Activated effector memory CD4-positive, alpha-beta T cell treated with anti-CD3 and anti-CD28 coated beads, Interleukin-2, amount 50 U/mL, for 16 hours (primary cell): ENCODE measurements at regions not wholly inside any gene's neighbourhood (a gene's known extent, or its start where the extent isn't known, plus 50 kb on each side); places are given as distances from the start of the nearest gene placed in this dataset.
"Not testable (repeated sequence)": the region's sequence is repeated elsewhere in the genome, so short reads cannot be mapped to it uniquely, and the experiment has no call there.

Experiments used
- DNase-seq: peaks from one replicate; pipeline ENCODE4 v3.0.0-alpha.2; 2020

DNA sequence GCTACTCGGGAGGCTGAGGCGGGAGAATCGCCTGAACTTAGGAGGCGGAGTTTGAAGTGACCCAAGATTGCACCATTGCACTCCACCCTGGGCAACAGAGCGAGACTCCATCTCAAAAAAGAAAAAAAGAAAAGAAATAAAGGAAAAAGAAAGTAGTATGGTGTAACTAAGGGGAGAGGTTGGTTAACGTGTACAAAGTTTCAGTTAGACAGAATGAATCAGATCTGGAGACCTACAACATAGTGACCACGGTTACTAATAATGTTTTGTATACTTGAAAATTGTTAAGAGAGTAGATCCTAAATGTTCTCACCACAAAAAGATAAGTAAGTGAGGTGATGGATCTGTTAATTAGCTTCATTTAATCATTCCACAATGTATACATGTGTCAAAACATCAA lies 1208.8 kb downstream of the VRK1 start:
- DNase-seq: no peak

DNA sequence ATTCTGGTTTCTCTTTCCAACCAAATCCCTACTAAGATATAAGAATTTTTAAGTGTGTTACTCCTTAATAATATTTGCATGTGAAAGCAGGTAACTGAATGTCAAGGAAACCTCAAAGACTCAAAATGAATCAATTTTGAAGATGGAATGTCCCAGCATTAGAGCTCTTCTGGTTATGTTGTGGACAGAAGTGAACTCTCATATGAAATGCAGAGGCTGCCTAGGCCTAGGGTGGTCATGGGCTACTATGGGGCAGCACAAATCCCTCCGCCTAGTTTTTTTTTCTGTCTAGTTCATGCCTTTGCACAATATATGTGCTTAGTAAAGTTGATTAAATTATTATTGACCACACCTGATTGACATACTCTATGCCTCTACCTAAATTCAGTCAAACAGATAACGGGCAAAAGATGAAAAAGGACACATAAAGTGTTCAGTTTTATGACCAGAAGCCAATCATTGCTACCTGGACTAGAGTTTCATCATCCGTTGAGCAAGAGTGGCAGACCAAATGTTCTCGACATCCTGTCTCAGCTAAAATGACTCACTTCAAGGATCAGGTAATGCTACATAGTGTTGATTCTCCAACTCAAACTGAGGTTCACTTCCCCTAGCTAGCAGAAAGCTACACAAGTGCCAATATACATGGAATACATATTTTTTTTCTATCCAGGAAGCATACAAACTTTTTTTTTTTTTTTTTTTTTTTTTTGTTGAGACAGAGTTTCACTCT lies 1211.4 kb downstream of the VRK1 start:
- no peak for DNase-seq

DNA sequence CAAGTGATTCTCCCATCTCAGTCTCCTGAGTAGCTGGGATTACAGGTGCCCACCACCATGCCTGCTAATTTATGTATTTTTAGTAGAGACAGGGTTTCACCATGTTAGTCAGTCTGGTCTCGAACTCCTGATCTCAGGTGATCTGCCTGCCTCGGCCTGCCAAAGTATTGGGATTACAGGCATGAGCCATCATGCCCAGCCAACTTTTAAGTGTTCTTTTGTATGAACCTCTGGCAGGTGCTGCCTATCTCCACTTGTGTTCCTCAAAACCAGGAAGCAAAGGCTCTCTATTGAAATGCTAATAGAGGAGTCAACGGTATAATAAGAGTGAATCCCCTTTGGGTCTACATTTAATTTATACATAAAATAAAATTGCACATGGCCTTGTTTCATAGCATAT lies 1212.0 kb downstream of the VRK1 start:
- DNase-seq: not testable (repeated sequence)

DNA sequence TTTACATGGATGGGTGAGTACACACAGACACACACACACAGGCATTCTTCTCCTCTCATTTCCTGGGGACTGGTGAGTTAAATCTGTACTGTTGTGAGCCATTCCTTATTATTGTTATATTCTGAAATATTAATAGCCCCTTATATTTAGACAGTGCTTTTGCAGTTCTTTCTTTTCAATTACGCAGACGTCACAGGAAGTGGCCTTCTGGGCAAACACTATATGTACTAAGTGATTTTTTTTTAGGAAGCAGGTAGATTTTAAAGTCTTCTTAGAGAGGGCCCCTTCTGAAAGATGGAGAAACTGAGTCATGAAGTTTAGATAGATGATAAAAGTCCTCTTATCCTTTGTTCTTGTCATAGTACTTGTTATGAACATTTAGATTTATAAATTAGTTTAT lies 1213.6 kb downstream of the VRK1 start:
- DNase-seq: no peak

DNA sequence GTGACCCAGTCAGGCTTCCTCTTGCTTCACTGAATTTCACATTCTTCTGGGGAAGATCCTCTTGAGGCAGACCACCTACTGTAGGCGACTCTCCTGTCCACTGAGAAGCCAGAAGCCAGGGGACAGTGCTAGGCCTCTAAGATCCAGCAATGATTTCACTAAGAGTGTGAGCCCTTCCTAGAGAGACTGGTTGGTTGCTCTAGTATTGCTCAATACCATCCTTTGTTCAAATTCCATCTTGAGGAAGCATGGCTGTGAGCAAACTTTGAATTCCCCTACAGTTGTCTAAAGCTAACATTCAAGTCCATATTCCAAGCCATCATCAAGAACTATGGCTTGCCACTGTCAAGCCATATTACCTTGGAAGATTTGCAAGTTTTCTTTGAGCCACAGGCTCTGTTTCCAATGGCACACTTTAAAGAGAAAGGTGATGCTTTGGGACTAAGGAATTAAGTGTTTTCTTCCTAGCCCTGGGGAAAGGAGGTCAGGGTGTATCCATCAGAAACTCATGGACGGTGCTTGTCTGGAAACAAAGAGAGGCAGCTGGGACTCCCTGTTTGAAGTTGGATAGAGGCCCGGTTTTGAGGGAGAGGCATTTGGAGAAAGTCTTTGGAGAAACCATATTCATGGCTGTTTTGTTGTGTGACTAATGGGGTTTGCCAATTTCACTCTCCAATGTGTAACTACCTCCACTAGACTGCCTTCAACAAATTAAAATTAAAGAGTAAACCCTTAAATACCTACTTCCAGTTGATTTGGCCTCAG lies 1217.9 kb downstream of the VRK1 start:
- DNase-seq: no peak

DNA sequence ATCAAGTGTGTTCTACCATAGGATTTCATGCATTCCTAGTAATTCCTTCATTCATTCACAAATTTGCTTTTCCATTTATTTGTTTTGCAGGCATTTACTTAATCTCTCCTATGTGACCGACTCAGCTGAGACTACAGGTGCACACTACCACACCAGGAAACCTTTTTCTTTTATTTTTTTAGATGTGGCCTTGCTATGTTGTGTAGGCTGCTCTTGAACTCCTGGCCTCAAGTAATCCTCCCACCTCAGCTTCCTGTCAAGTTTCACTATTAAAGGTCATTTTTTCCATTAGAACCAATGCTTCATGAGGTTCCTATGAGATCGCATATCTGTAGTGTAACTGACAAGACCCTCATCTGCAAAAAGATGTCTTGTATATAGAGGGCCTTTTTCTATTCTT lies 1218.7 kb downstream of the VRK1 start:
- no peak for DNase-seq

DNA sequence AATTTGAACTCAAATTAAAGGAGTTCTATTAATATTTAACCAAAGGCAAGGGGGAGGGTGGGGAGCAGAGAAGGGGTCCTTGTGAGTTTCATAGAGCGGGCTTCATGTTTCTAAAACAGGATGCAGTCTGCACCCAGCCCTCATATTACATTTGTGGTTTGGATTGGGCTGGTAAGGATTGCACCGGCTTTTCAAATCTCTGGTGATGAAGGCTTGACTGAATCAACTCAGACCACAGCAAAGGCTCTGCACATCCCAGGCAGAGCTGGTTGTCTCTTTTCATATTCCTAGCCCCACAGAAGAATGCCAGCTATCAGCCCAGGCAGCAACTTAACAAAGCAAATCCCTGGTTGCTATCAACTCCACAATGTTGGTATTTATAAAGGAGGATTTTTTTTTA lies 1221.4 kb downstream of the VRK1 start:
- DNase-seq: no peak

- DNase-seq: no peak
These were observed 1225.6 kb downstream of the VRK1 start for GRCh38 chr14:98022541-98023520.

DNA sequence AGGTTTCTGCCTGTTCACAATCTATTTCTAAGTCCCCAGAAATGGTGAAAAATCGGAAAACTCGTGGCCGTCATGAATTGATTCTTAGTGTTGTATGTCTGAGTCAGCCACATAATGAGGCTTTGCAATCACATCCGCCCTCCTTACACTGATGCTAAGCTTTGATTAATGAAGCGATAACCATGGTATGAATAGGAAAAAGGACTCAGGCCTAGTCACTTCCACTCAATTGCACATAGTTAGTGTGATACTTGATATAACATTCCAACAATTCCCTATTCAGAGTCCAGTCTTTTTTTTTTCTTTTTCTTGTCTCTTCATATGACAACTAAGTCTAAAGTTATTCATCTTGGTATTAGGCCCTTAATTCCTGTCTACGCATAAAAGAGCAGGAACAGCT lies 1231.0 kb downstream of the VRK1 start:
- no peak for DNase-seq

DNA sequence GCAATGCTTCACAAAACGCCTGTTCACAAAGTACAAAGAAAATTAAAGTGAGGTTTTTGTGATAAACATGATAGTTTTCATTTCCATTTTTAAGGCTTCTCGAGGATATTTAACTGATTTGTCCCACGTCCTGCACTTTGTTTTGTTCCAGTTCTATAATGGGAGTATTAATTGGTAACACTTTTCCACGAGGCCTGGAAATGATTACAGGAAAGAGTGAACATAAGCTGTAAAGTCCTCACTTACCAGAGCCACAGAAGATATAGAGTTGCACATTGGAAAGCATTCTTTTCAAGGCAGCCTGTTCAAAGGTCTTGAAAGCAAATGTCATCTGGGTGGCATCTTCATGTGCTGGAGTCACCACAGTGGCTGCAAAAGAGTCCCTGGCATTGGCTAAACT lies 1236.6 kb downstream of the BCL11B start:
- DNase-seq: no peak

- no peak for DNase-seq
These were observed 1234.2 kb downstream of the BCL11B start for GRCh38 chr14:98037831-98038230.

- no peak for DNase-seq
These were observed 1215.1 kb downstream of the BCL11B start for GRCh38 chr14:98056946-98057345.

GRCh38 chr14:98059106-98059505 lies 1212.9 kb downstream of the BCL11B start:
- no peak for DNase-seq

DNA sequence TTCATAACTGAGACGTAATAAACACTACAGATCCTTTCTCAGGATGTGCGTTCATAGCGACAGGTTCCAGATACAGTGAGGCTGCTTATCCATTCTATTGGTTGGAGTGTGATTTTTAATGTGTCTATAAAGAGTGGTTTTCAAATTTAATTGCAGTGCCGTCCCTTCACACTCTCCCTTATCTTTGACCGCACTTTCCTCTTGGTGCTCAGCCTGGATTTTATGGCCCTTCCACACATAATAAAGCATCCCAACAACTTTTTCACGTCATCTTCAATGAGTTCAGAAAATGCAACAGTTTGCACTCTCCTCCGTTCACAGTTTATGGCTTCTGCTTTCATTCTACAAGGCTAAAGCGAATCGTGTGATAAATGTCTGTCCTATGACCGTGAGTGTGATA lies 1209.9 kb downstream of the BCL11B start:
- DNase-seq: no peak

- peak; percentile 61 for DNase-seq
These were observed 1202.3 kb downstream of the BCL11B start for GRCh38 chr14:98069712-98070171.

GRCh38 chr14:98070536-98070935 lies 1201.5 kb downstream of the BCL11B start:
- no peak for DNase-seq

- no peak for DNase-seq
These were observed 1197.9 kb downstream of the BCL11B start for GRCh38 chr14:98074111-98074510.

GRCh38 chr14:98077176-98077575 lies 1194.8 kb downstream of the BCL11B start:
- no peak for DNase-seq

DNA sequence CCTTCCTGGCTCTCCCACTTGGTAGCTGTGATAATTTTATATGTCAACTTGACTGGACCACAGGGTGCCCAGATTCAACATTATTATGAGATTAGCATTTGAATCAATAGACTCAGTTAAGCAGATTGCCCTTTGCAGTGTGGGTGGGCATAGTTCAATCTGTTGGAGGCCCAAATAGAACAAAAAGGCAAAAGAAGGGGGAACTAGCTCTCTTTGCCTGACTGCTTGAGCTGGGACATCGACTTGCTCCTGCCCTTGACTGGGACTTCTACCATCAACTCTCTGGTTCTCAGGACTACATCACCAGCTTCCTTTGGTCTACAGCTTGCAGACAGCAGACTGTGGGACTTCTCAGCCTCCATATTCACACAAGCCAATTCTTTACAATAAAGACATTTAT lies 1189.2 kb downstream of the BCL11B start:
- no peak for DNase-seq

GRCh38 chr14:98085751-98086150 lies 1186.2 kb downstream of the BCL11B start:
- DNase-seq: no peak

DNA sequence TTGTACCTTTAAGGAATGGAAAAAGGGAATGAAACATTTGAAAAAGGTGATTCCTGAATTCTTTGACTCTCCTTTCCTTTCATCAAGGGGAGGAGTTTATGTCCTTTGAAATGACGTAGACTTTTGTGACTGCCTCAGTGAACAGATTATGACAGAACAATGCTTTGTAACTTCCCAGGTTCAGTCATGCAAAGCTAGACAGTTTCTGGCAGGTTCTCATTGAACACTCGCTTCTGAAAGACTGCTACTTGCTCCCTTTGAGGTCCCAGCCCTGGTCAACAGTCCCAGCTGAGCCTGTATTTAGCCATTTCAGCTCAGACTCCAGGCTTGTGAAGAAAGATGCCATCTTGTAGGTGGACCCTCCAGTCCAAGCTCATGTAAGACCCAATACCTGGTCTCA lies 1178.9 kb downstream of the BCL11B start:
- no peak for DNase-seq

- DNase-seq: no peak
These were observed 1172.5 kb downstream of the BCL11B start for GRCh38 chr14:98099527-98099926.

DNA sequence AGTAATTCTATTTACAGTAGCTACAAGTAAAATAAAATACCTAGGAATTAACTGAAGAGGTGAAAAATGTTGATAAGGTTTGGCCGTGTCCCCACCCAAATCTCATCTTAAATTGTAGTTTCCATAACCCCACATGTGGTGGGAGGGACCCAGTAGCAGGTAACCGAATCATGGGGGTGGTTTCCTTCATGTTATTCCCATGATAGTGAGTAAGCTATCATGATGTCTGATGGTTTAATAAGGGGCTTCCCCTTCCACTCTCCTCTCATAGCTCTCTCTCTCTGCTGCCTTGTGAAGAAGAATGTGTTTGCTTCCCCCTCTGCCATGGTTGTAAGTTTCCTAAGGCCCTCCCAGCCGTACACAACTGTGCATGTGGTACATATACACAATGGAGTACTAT lies 1170.7 kb downstream of the BCL11B start:
- no peak for DNase-seq
